Right lobe of liver (tissue), 4 donors: ENCODE measurements at regions not wholly inside any gene's neighbourhood (a gene's known extent, or its start where the extent isn't known, plus 50 kb on each side); places are given as distances from the start of the nearest gene placed in this dataset.

ENCODE experiments used
- POLR2A ChIP-seq: fragments of 450-650 bp; IDR thresholded peaks from one replicate; pipeline ENCODE4 v1.6.1; 2017; ENCODE audit warnings: antibody characterized with exemption, mild to moderate bottlenecking
- TF ChIP-seq, protein P1 (sequence below), 4 donors: fragments of 200-600 bp in 3 of 4; fragments of 450-650 bp in 1 of 4; IDR thresholded peaks; one replicate each; pipeline versions ENCODE4 v1.5.1 to v1.8.0; 2016 to 2022; ENCODE audit warnings: antibody characterized with exemption in 4 of 4, mild to moderate bottlenecking in 2 of 4
- donor health status: DM: no; HTN: no; CAD: no.
- donor health status: DM: no; HTN: no; CAD: no.
- donor health status: DM: no; HTN: yes; CAD: no.

DNA sequence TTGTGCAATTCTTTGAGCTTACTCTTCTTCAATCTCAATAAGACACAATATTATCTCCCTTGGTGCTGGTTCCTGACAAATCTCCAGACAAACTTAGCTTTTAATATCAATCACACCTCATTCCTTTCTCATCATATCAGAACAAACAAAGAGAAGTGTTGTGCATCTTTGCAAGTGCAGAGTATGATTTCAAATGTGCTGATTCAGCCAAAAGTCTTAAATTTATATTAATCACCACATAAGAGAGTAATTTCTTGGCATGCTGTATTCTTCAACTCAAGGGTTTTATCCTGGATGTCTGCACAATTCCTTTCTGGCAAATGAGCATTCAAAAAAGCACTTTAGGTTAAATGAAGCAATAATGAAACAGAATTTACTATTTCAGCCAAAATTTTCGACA, 877.8 kb downstream of the ANKRD7 start:
- TF ChIP-seq, protein P1, sequence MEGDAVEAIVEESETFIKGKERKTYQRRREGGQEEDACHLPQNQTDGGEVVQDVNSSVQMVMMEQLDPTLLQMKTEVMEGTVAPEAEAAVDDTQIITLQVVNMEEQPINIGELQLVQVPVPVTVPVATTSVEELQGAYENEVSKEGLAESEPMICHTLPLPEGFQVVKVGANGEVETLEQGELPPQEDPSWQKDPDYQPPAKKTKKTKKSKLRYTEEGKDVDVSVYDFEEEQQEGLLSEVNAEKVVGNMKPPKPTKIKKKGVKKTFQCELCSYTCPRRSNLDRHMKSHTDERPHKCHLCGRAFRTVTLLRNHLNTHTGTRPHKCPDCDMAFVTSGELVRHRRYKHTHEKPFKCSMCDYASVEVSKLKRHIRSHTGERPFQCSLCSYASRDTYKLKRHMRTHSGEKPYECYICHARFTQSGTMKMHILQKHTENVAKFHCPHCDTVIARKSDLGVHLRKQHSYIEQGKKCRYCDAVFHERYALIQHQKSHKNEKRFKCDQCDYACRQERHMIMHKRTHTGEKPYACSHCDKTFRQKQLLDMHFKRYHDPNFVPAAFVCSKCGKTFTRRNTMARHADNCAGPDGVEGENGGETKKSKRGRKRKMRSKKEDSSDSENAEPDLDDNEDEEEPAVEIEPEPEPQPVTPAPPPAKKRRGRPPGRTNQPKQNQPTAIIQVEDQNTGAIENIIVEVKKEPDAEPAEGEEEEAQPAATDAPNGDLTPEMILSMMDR (IDR thresholded peaks at IDR 0.05): no peak
- TF ChIP-seq POLR2A: no peak
